SK-N-DZ (cell line): ENCODE measurements at regions not wholly inside any gene's neighbourhood (a gene's known extent, or its start where the extent isn't known, plus 50 kb on each side); places are given as distances from the start of the nearest gene placed in this dataset.
"Not testable (repeated sequence)": the region's sequence is repeated elsewhere in the genome, so short reads cannot be mapped to it uniquely, and the experiment has no call there.

Source experiments
- DNase-seq: peaks from one replicate; pipeline ENCODE4 v3.0.0-alpha.2; 2015; ENCODE audit warnings: low spot score

DNA sequence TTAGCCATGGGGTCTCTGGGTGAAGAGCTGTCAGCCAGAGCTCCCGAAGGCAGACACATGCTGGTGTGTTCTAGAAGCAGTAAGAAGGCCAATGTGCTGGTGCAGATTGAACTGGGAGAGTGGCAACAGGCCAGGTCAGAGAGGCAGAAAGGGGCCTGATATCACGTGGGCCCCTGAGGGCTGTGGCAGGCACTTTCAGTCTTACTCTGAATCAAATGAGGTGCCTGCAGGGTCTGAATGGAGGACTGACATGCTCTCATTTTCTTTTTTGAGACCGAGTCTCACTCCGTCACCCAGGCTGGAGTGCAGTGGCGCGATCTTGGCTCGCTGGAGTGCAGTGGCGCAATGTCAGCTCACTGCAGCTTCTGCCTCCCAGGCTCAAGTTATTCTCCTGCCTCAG, 293.8 kb downstream of the ABCC12 start:
- no peak for DNase-seq

DNA sequence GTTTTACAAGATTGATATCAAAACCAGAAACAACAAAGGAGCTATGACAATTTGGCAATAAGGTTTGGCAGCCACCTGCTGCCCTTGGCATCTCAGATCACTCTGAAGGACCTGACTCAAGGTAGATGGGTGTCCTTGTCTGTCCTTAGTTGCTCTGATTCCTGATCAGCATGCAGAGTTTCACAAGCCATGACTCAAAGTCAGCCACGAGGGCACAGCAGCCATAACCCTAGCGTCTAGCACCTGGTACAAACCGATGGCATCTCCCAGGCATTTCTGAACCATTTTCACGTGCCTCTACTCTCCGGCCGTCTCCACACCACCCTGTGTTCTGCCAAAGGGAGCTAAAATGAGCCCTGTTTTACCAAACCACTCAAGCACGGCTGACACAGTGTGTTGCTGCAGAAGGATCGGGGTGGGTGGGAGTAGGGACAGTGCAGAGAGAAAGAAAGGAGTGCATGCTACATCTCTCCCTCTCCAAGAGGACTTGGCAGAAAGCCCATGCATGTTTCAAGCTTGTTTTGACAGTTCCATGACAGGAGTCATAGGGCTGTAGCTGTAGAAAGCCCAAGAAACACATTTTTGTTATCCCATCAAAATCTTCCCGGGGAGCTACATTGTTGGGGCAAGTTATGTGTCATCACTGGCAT, 297.3 kb downstream of the ABCC12 start:
- DNase-seq: no peak

- no peak for DNase-seq
These were observed 300.4 kb downstream of the ABCC12 start for GRCh38 chr16:47855431-47855830.

- no peak for DNase-seq
These were observed 301.1 kb downstream of the ABCC12 start for GRCh38 chr16:47854737-47855136.

GRCh38 chr16:47852991-47853390, 302.8 kb downstream of the ABCC12 start:
- no peak for DNase-seq

- no peak for DNase-seq
These were observed 304.6 kb downstream of the ABCC12 start for GRCh38 chr16:47851146-47851545.

- no peak for DNase-seq
These were observed 306.1 kb downstream of the ABCC12 start for GRCh38 chr16:47849736-47850135.

DNA sequence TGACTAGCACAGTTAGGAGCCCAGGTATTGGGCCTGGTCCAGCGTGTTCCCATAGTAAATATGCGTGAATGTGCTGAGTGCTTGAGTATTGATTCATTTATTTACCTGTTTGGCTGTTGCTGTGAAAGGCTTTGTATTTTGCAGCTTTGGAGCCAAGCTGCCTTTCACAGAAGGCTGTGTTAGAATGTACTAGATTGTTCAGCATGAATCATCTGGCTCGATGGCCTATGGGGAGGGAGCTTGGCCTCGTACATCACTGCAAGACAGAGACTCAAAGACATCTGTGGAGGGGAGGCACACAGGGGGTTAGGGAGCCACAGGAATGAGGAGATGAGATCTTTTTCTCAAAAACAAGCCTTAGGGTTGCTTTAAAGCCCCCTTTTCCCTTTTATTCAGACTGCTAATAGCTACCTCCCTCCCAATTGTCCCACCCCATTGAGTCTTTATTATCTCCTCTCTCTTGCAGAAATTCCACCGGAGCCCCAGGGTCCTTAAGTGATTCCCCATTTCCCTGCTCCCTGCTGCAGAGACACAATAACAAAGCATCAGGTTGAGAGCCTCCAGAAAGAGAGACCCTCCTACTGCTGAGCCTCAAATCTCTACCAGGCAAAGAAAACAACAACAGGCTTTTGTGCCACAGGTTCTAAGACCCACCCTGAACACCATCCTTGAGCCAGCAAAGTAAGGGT, 307.2 kb downstream of the ABCC12 start:
- no peak for DNase-seq

GRCh38 chr16:47847220-47847970, 308.4 kb downstream of the ABCC12 start:
- no peak for DNase-seq

GRCh38 chr16:47834485-47835024, 321.2 kb downstream of the ABCC12 start:
- DNase-seq: no peak

- DNase-seq: no peak
These were observed 322.0 kb downstream of the ABCC12 start for GRCh38 chr16:47833771-47834170.

DNA sequence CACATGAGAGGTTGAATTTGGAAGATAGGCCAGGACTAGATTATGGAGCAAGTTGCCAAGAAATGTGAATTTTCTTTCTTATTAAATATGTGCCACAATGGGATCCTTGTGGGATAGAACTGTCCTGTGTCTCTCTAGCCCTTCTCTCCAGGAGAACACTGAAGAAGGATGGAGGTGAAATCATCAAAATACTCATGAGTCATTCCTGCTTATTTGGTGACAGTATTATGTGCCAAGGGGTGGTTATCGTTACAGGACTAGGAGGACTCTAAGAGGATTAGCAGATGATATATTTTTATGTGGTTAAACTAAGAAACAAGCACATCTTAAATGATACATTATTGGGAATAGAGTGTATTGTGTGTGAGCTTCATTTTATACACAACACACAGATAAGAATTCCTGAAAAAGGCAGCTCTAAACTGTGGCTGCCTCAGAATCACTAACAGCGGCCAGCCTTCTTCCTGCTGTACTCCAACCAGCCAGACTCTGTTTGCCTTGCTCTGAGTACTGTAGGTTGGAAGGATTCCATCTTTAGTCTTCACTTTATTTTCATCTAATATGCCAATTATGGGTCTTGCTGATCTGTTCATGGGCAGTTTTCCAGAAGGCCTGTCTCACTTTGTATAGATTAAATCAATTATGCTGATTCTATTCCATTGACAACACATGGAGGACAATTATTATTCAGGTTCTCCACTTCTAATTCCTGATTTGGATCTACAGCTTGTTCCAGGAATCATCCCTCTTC, 325.8 kb downstream of the ABCC12 start:
- DNase-seq: no peak

DNA sequence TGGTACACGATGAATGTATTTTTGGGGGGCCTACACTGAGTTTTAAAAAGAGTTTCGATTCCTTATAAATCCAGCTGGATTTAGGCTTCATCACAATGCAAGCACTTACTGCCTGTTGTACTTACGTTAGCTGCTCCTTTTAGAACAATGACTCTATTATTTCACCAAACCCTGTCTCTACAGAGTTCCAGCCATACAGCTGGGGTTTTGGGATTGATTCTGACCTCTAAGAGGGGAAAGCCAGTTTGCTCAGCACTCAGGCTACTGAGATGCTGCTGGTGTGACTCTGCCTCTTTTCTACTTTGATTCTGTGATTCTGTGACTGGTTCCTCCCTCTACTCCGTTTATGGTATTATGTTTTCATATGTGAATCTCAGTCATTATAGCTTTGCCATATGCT, 329.7 kb downstream of the ABCC12 start:
- no peak for DNase-seq

DNA sequence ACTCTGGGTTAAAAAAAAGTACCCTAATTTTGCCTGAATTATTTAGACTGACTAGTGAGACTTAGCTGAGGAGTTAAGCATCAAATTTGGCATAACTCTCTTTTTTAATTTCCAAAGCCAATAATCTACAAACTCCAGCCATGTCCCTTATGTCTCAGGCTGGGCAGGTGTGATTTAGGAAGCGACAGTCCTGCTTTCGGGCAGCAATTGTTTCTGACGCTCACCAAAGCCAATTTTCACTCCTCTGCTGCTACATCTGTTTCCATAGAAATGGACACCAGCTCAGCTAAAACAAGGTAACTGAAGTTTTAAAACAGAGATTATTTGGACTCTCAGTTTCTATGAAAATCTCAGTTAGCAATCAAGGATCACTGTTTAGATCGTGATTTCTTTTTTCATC, 338.7 kb downstream of the ABCC12 start:
- no peak for DNase-seq

DNA sequence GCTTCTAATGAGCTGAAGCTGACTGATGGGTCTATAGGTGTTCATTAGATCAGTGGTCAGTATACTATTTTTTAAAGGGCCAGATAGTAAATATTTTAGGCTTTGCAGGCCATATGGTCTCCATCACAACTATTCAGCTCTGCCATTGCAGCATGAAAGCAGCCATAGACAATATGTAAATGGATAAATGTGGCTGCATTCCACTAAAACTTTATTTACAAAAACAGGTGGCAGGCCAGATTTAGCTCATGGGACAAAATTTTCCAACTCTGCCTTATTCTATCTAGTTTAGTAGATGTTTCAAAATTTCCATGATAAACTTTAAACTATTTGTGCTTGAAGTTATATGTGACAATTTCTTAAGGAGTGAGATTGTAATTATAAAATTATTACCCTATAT, 339.3 kb downstream of the ABCC12 start:
- no peak for DNase-seq

DNA sequence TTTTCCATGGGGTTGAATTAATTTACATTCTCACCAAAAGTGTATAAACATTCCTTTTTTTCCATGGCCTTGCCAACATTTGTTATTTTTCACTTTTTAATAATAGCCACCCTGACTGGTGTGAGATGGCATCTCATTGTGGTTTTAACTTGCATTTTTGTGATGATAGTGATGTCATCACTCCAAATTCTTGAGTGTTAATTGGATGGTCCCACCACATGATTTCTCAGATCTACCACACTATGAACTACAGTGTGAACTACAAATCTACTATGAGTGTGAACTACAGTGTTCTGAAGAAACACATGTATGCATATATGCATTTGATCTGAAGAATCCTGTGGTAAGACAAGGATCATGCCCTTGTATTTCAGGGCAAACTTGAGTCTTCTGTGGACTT, 340.1 kb downstream of the ABCC12 start:
- DNase-seq: no peak

DNA sequence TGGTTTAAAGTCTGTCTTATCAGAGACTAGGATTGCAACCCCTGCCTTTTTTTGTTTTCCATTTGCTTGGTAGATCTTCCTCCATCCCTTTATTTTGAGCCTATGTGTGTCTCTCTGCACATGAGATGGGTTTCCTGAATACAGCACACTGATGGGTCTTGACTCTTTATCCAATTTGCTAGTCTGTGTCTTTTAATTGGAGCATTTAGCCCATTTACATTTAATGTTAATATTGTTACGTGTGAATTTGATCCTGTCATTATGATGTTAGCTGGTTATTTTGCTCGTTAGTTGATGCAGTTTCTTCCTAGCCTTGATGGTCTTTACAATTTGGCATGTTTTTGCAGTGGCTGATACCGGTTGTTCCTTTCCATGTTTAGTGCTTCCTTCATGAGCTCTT, 344.0 kb downstream of the ABCC12 start:
- not testable (repeated sequence) for DNase-seq

GRCh38 chr16:47806309-47806847, 345.2 kb downstream of the PHKB start:
- DNase-seq: no peak

GRCh38 chr16:47787696-47788095, 326.6 kb downstream of the PHKB start:
- DNase-seq: no peak

- no peak for DNase-seq
These were observed 320.5 kb downstream of the PHKB start for GRCh38 chr16:47781673-47782072.

- no peak for DNase-seq
These were observed 319.2 kb downstream of the PHKB start for GRCh38 chr16:47780213-47780875.
